Left lobe of liver (tissue), 2 donors: ENCODE measurements at regions not wholly inside any gene's neighbourhood (a gene's known extent, or its start where the extent isn't known, plus 50 kb on each side); places are given as distances from the start of the nearest gene placed in this dataset.

Experiments used
- ATAC-seq: fragments of 200-7000 bp; cut with Tn5 transposase; one replicate; pipeline ENCODE4 v1.9.1; 2020; ENCODE audit warnings: mild to moderate bottlenecking, moderate library complexity
- DNase-seq: peaks from one replicate; pipeline ENCODE4 v3.0.0-alpha.2; 2020; ENCODE audit warnings: low spot score
- donor health status: DM: no; HTN: no; CAD: no; lungs with moderate emphysema.
- donor health status: DM: no; HTN: yes; CAD: no.

DNA sequence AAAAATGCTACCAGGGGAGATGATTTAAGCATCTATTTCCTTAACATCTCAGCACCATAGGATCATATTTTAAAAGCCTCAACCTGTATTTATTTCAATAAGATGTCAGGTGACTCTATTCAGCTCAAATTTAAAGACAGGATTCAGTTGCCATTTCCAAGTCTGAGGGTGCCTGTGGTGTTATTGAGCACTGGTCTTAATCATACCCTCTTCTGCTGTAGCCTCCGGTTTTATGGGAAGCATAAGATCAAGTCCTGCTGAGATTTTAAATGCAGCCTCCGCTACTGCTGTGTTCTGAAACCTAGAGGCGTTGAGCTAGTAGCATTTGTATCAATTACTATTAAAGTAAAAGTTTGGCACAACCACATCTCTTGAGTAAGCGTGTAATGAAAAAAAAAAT is 185.7 kb upstream of the NWD2 start:
- DNase-seq: no peak
- ATAC-seq: no peak

DNA sequence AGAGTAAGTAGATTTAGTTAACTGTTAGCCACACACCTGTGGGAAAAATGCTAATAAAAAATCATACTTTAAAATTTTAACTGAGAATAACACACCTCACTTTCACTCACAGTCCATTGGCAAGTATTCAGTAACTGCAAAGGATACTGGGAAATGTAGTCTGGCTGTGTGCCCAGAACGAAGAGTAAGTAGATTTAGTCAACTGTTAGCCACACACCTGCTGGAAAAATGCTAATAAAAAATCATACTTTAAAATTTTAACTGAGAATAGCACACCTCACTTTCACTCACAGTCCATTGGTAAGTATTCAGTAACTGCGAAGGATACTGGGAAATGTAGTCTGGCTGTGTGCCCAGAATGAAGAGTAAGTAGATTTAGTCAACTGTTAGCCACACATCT is 178.4 kb upstream of the NWD2 start:
- ATAC-seq: peak; percentile 23
- no peak for DNase-seq

DNA sequence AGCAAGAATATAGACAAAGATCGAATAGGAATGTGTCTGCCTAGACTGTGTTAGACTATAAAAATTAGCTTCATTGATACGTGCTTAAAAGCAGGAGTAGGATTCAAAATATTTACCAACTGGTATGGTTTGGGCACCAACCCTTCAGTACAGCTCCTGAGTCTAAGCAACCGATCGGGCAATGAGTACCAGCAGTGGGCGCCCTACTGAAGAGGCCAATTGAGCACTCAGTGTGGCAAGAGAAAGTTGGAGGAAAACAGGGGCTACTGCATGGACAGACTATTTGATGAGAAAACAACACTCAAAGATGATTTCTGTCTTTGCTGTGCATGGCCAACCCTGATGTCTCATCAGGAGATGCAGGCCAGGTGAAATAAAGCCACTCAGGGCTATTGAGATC is 176.0 kb upstream of the NWD2 start:
- no peak for ATAC-seq
- no peak for DNase-seq

GRCh38 chr4:37070041-37070440 is 174.5 kb upstream of the NWD2 start:
- DNase-seq (no peak), ATAC-seq (no peak)

DNA sequence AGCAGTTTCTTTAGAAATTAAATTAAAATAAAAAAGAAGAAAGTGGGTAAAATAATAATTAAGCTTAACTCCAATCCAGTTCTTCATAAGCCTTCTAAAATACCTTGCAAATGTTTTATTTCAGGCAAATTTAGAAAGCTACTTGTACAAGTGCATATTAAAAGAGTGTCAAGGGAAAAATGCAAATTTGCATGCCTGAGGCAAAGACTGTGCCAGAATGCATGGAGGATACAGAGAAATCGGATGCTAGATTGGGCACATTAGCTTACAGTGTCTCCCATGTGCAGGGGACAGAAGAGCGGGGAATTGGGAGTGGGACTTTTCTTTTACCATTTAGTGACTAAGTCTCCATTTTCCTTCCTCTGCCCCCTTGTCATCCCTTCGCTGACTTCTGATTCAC is 173.0 kb upstream of the NWD2 start:
- no peak for DNase-seq
- no peak for ATAC-seq

- ATAC-seq (no peak), DNase-seq (no peak)
Measured at GRCh38 chr4:37073226-37073840, 171.2 kb upstream of the NWD2 start.

DNA sequence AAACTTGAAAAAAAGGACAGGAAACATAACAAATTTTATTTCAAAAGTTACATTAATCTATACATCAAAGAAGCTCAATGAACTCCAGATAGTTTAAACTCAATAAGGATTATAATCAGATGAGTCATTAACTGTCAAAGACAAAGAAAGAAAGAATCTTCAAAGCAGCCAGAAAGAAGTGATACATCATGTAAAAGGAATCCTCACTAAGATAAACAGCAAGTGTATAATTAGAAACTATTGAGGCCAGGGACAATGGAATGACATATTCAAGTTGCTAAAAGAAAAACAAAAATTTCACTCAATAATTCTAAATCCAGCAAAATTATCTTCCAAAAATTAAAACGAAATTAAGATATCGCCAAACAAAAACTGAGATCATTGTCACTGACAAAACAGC is 161.6 kb upstream of the NWD2 start:
- no peak for DNase-seq
- ATAC-seq: no peak

- ATAC-seq: no peak
- no peak for DNase-seq
Measured at GRCh38 chr4:37095925-37096324, 148.6 kb upstream of the NWD2 start.

- ATAC-seq (no peak), DNase-seq (no peak)
Measured at GRCh38 chr4:37101182-37101581, 143.4 kb upstream of the NWD2 start.

DNA sequence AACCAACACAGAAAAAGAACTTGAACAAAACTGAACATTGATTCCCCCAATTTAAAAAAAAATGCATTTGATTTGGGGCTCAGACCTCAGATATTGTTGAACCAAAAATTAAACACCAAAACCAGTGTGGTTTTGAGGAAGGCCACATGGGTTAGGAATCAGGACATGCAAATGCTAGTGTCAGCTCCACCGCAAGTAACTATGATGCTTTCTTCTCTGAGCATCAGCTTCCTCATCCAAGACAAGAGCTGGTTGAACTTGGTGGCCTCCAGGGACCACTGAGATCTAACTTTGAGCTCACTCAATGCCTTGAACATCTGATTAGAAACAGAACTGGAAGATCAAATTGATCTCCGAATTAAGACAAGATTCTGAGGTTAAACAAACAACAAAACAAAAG is 142.9 kb upstream of the NWD2 start:
- no peak for DNase-seq
- ATAC-seq: no peak

DNA sequence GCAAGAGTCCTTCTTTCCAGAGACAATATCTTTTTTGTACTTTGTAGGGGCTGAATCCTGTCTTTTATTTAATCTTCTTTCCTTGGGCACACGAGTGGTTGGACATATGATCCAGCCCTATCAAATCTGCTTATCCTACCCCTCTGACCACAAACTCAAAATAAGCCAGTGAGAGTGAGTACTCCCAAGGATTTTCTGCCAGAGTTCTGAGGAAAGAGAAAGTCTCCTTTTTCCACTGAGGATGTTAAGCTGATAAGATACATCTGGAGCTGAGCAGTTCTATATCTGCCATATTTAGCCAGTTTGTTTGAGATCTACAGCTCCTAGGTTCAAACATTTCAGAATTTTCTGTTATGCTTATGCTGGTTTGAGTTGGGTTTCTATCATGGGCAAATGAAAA is 134.8 kb upstream of the NWD2 start:
- DNase-seq: no peak
- ATAC-seq: no peak

DNA sequence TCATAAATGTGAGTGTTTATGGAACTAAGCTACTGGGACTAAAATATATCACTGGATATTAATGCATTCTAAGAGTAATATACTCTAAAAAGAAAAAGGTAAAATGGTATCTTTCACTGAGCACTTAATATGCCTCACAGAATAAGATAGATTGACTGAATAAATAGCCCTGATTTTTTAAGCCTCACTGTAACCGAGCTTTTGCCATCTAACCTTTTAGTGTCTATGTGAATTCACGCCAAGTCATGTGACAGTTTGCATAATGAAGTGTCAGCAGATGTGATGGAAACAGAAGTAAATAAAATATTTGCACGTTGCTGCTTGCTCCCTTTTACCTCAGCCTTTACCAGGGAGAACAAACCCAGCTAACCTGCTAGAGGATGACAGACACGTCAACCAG is 119.7 kb upstream of the NWD2 start:
- DNase-seq (no peak), ATAC-seq (no peak)

DNA sequence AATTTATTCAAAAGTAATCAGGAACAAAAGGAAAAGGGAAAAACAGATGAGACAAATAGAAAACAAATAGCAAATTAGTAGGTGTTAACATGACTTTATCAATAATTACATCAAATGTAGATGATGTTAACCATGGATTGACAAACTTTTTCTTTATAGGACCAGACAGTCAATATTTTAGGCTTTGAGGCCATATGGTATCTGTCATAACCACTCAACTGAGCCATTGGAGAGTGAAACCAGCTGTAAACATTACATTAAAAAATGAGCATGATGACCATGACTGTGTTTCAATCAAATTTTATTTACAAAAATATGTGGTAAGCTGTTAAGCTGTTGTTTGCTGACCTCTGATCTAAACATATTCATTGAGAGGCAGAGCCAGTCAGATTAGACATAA is 118.5 kb upstream of the NWD2 start:
- DNase-seq: no peak

GRCh38 chr4:37130465-37130864 is 114.1 kb upstream of the NWD2 start:
- no peak for ATAC-seq
- DNase-seq: no peak

More for the DNA sequence above, 118.5 kb upstream of the NWD2 start:
- no peak for ATAC-seq

GRCh38 chr4:37132351-37132974 is 112.1 kb upstream of the NWD2 start:
- DNase-seq (no peak), ATAC-seq (no peak)

DNA sequence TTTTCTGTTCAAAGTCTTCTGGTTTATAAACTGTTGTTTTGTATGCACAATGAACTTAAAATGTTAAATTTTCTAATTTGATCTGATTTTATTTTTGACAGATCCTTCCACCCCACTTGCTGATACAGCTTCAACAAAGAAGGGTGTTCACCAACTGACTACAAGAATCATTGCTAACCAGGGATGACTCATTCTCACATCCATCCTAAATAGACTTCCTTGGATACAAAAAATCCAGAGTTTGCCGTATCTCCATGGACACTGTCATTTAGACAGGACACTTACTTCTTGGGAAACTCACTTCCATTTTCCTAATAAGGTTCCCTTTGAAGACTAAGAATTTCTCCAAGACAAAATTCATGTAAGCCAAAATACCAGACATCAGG is 111.6 kb upstream of the NWD2 start:
- no peak for DNase-seq
- no peak for ATAC-seq

- ATAC-seq (no peak), DNase-seq (no peak)
Measured at GRCh38 chr4:37138019-37138653, 106.4 kb upstream of the NWD2 start.

- ATAC-seq: no peak
Measured at GRCh38 chr4:37138789-37139188, 105.8 kb upstream of the NWD2 start.

DNA sequence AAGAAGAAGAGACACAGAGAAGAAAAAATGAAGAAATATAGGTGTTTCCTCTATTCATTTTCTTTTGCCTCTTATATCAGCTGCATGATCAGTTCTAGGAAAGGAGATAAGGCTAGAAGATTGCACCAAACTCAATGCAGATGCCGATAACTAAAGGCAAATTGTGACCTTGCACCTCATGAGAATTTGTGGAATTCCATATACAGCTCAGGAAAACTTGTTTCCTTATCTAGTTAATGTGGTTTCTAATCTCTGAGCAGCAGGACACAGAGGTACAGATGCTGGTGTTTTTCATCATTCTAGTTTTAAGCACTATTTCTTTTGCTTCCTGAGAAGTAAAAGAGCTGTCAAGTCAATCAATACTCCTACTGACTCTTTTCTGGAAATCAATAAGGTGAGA is 104.6 kb upstream of the NWD2 start:
- DNase-seq (no peak), ATAC-seq (no peak)

More at GRCh38 chr4:37138789-37139188, 105.8 kb upstream of the NWD2 start:
- DNase-seq: no peak

DNA sequence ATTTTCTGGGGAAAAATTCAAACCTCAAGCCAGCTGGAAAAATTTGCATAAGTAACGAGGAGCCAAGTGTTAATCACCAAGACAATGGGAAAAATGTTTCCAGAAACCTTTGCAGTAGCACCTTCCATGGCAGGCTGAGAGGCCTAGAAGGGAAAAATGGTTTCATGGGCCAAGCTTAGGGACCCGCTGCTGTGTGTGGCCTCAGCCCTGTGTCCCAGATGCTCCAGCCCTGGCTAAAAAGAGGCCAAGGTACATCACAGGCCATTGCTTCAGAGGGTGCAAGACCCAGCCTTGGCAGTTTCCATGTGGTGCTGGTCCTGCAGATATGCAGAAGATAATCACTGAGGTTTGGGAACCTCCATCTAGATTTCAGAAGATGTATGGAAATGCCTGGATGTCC is 98.3 kb upstream of the NWD2 start:
- no peak for DNase-seq
- no peak for ATAC-seq

- ATAC-seq (no peak), DNase-seq (no peak)
Measured at GRCh38 chr4:37157476-37158167, 86.9 kb upstream of the NWD2 start.

DNA sequence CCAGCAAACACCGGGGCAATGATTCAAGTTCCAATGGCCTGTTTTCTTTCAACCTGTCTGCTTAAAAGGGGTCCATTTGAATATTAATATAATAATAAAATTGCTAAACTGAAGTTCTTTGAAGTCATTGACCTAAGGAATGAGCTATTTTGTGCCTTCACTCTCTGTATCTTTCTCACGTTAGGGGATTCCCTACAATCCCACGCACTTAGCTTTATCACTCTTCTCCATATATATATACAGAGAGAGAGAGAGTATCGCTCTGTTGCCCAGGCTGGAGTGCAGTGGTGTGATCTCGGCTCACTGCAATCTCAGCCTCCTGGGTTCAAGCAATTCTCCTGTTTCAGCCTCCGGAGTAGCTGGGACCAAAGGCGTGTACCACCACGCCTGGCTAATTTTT is 83.9 kb upstream of the NWD2 start:
- ATAC-seq (no peak), DNase-seq (no peak)
